Keratinocyte (primary cell): ENCODE measurements at regions not wholly inside any gene's neighbourhood (a gene's known extent, or its start where the extent isn't known, plus 50 kb on each side); places are given as distances from the start of the nearest gene placed in this dataset.

ENCODE experiments used
- DNase-seq: peaks from one replicate; pipeline ENCODE4 v3.0.0-alpha.2; 2011; ENCODE audit warnings: low read depth, missing footprints, low spot score
- FAIRE-seq: peaks from 2 replicates; lab custom pipeline; 2011; peaks lifted over from hg19 to GRCh38; lab: Jason Lieb, UNC
- H2AFZ ChIP-seq: 2 replicates; pipeline ENCODE4 v1.6.0; 2012; ENCODE audit warnings: low read length, control low read depth, inconsistent platforms; ENCODE audit not compliant: control insufficient read depth
- H3K27ac ChIP-seq: 2 replicates; pipeline ENCODE4 v1.5.1; 2011; ENCODE audit warnings: low read length; ENCODE audit not compliant: control insufficient read depth, insufficient read depth
- H3K27me3 ChIP-seq: 3 replicates; pipeline ENCODE4 v1.6.0; 2011; ENCODE audit warnings: low read length; ENCODE audit not compliant: control insufficient read depth, insufficient read depth; ENCODE audit errors: extremely low read depth
- H3K36me3 ChIP-seq, 2 experiments: 2 replicates in 1 of 2; 3 replicates in 1 of 2; pipeline ENCODE4 v1.5.1; 2011; ENCODE audit warnings: low read length in 2 of 2, mild to moderate bottlenecking in 1 of 2; ENCODE audit not compliant: control insufficient read depth in 2 of 2, insufficient read depth in 2 of 2; ENCODE audit errors: extremely low read depth in 1 of 2
- H3K4me1 ChIP-seq: 3 replicates; pipeline ENCODE4 v1.5.1; 2011; ENCODE audit warnings: low read length; ENCODE audit not compliant: control insufficient read depth, insufficient read depth; ENCODE audit errors: extremely low read depth
- H3K4me2 ChIP-seq: 3 replicates; pipeline ENCODE4 v1.6.0; 2011; ENCODE audit warnings: low read depth, low read length; ENCODE audit not compliant: control insufficient read depth, insufficient read depth; ENCODE audit errors: extremely low read depth
- H3K4me3 ChIP-seq, 3 experiments: fragments of 200-600 bp in 1 of 3; sonication (generic) in 1 of 3; 2 replicates in 2 of 3; 3 replicates in 1 of 3; pipeline ENCODE4 v1.5.1; 2011 to 2016; ENCODE audit warnings: low read length in 3 of 3, mild to moderate bottlenecking in 3 of 3, control low read depth in 2 of 3, inconsistent platforms in 1 of 3, low read depth in 1 of 3, mixed read lengths in 1 of 3, mixed run types in 1 of 3, moderate library complexity in 1 of 3; ENCODE audit not compliant: control insufficient read depth in 2 of 3, insufficient read depth in 2 of 3; ENCODE audit errors: extremely low read depth in 1 of 3
- H3K79me2 ChIP-seq: 2 replicates; pipeline ENCODE4 v1.6.0; 2012; ENCODE audit warnings: low read length; ENCODE audit not compliant: control insufficient read depth, insufficient read depth
- H3K9ac ChIP-seq: 3 replicates; pipeline ENCODE4 v1.6.0; 2011; ENCODE audit warnings: low read length; ENCODE audit not compliant: control insufficient read depth, insufficient read depth; ENCODE audit errors: extremely low read depth
- H3K9me1 ChIP-seq: 3 replicates; pipeline ENCODE4 v1.6.0; 2011; ENCODE audit warnings: low read length; ENCODE audit not compliant: control insufficient read depth, insufficient read depth; ENCODE audit errors: extremely low read depth
- H3K9me3 ChIP-seq: 2 replicates; pipeline ENCODE4 v1.5.1; 2012; ENCODE audit warnings: low read depth, low read length; ENCODE audit not compliant: control insufficient read depth
- H4K20me1 ChIP-seq: 3 replicates; pipeline ENCODE4 v1.6.0; 2011; ENCODE audit warnings: low read length; ENCODE audit not compliant: control insufficient read depth, insufficient read depth; ENCODE audit errors: extremely low read depth
- CTCF ChIP-seq, 3 experiments: IDR thresholded peaks in 1 of 3; conservative IDR thresholded peaks in 1 of 3; optimal IDR thresholded peaks in 1 of 3; 2 replicates in 2 of 3; 3 replicates in 1 of 3; pipeline versions ENCODE3 to v1.5.1; 2011; ENCODE audit warnings: low read length in 3 of 3, mild to moderate bottlenecking in 3 of 3, moderate library complexity in 2 of 3, control low read depth in 1 of 3, inconsistent platforms in 1 of 3; ENCODE audit not compliant: insufficient read depth in 2 of 3; ENCODE audit errors: extremely low read depth in 1 of 3
- EZH2 ChIP-seq: IDR thresholded peaks from one replicate; pipeline ENCODE4 v1.6.1; 2012; ENCODE audit warnings: inconsistent platforms, mild to moderate bottlenecking, low read length, moderate library complexity
- dilution Hi-C: fragments of 300-500 bp; cut with MboI; formaldehyde crosslinking; loops from one replicate; pipeline ENCODE4 v1.7.0; 2020; ENCODE audit warnings: low sequenced_read_pairs; ENCODE audit not compliant: extremely low pct_ligation_motif_present

GRCh38 chr2:176614049-176614448, 344.8 kb downstream of the MTX2 start:
- DNase-seq (no peak), FAIRE-seq (no peak)
- H4K20me1 ChIP-seq = no peaks in the 10 kb centered on the region
- H3K4me2 ChIP-seq = no peak overlapping the region
- dilution Hi-C loops = no loop called here
- H3K9me3 ChIP-seq = no peaks in the 10 kb centered on the region
- H3K4me1 ChIP-seq = peaks cover 8% of the 10 kb centered on the region
- no peak overlapping the region for H3K4me3 ChIP-seq
- H3K9ac ChIP-seq = no peak overlapping the region
- no peaks in the 10 kb centered on the region for H3K9me1 ChIP-seq
- H3K27me3 ChIP-seq = no peaks in the 10 kb centered on the region
- no peaks in the 10 kb centered on the region for H3K79me2 ChIP-seq
- H3K27ac ChIP-seq = no peak overlapping the region
- no peak overlapping the region for H2AFZ ChIP-seq
- no peaks in the 10 kb centered on the region for H3K36me3 ChIP-seq
- TF ChIP-seq CTCF (optimal IDR thresholded peaks at IDR 0.05 in 1 of 3, IDR thresholded peaks at IDR 0.05 in 1 of 3, conservative IDR thresholded peaks at IDR 0.05 in 1 of 3; ENCODE audit: extremely low read depth in 1 of 3, insufficient read depth in 2 of 3, low read length in 3 of 3) (no peak), EZH2 (no peak)

GRCh38 chr2:176614930-176615329, 345.7 kb downstream of the MTX2 start:
- H2AFZ ChIP-seq = no peak overlapping the region
- H3K36me3 ChIP-seq = no peaks in the 10 kb centered on the region
- H3K27ac ChIP-seq = no peak overlapping the region
- DNase-seq = no peak
- no peaks in the 10 kb centered on the region for H3K27me3 ChIP-seq
- no peak for TF ChIP-seq EZH2
- no peak for TF ChIP-seq CTCF (optimal IDR thresholded peaks at IDR 0.05 in 1 of 3, IDR thresholded peaks at IDR 0.05 in 1 of 3, conservative IDR thresholded peaks at IDR 0.05 in 1 of 3; ENCODE audit: extremely low read depth in 1 of 3, insufficient read depth in 2 of 3, low read length in 3 of 3)
- no peaks in the 10 kb centered on the region for H3K79me2 ChIP-seq
- H3K4me2 ChIP-seq = no peak overlapping the region
- no peaks in the 10 kb centered on the region for H4K20me1 ChIP-seq
- H3K9ac ChIP-seq = no peak overlapping the region
- FAIRE-seq = no peak
- peaks cover 8% of the 10 kb centered on the region for H3K4me1 ChIP-seq
- dilution Hi-C loops = no loop called here
- no peak overlapping the region for H3K4me3 ChIP-seq
- no peaks in the 10 kb centered on the region for H3K9me1 ChIP-seq
- no peaks in the 10 kb centered on the region for H3K9me3 ChIP-seq
